Left colon (tissue), 2 donors: ENCODE measurements at regions not wholly inside any gene's neighbourhood (a gene's known extent, or its start where the extent isn't known, plus 50 kb on each side); places are given as distances from the start of the nearest gene placed in this dataset.

Source experiments
- ATAC-seq: fragments of 200-7000 bp; cut with Tn5 transposase; one replicate; pipeline ENCODE4 v1.9.1; 2020; ENCODE audit warnings: mild to moderate bottlenecking, moderate library complexity
- DNase-seq, 2 donors: peaks; one replicate each; pipeline ENCODE4 v3.0.0-alpha.2; 2020
- intact Hi-C, 2 donors: fragments of 100-400 bp; cut with DNase I in 1 of 2; cut with micrococcal nuclease in 1 of 2; formaldehyde crosslinking; loops; one replicate each; pipeline versions ENCODE4 v1.11.2 to v1.14.0; 2022; cut with DNase I, micrococcal nuclease
- donor health status: DM: no; HTN: no; CAD: no.
- donor health status: DM: yes; HTN: yes; CAD: no.

DNA sequence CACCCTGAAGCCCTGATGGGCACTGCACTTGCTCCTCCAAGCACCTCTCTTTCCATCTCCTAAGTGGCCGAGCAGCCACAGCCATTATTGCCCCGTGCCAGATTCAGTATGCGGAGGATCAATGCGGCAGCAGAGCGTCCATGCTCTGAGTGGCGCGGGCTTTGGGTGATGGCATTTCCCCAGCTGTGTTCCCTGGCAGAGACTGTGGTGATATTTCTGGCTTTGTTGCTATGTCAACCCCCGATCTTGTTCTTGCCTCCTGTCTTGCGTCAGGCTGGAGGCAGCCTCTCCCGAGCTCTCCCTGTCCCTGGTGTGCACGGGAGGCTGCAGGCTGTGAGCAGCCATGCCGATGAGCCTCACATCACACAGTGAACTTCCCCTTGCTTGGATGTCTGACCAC is 1018.6 kb downstream of the TBC1D22A start:
- intact Hi-C loops: no loop called here
- ATAC-seq (no peak), DNase-seq (peak in 1 of 2 donors; percentile 8)

DNA sequence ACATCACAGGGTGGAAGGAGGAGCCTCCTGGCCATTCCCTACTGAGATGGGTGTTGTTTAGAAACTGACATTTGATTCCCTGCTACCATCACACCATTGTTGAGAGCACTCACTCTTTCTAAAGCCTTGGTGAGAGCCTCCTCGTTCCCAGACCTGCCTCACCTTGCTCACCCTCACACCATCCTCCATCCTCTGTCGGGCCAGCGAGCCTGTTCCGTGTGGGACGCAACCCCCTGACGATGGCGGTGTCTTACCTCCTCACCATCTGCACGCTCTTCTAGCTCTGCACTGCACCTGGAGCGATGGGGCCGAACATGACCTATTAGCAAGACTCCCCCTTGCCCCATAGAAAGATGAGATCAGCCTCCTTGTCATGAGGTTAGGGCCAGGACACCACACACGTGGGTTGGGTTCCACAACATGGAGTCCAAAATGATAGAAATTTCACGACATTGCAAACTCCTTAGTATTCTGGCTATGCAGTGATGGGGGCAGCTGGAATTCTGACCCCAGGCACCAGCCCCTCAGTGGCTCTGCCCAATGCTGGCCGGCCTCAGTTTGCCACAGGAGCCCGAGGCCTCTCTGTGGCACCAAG is 1017.9 kb downstream of the TBC1D22A start:
- ATAC-seq: no peak
- no peak for DNase-seq
- intact Hi-C loops: no loop called here

DNA sequence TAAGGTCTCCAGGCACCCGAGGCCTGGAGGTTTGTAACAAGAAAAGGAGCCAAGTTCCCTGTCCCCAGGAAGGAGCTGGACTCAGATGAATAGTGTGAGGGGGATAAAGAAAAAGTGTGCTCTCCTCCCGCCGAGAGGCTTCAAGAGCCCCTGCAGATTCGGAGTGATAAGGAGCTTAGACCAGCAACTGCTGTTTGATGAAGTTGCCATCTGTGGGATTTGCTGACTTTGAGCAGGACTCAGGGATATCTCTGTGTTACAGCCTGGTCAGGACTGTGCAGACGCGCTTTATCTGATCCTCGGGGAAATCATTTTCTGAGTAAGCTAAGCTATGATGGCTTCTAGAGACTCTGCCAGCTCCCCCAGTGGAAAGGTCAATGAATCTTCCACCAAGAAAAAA is 1017.0 kb downstream of the TBC1D22A start:
- no peak for DNase-seq
- no peak for ATAC-seq
- intact Hi-C loops: no loop called here

DNA sequence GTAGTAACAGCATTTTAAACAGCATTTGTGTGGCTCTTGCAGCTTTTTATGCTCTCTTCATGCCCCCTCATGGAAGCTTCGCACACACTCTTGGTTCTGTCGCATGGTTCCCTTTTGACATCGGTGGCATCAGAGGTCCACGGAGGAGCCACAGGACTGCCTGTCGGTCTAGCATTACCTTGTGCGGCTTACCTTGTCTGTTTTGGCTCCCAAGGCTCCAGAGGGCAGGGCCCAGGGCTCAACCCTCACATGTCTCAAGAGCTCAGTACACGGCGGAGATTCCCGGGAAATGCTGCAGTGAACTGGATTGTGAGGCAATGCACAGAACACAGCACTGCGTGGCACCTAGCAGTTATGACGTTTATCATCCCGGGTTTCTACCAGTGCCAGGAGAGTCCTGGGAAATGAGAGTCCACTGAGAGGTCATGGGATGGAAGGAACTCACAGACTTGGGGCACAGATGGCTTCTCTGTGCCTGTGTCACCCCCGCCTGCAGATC is 1015.8 kb downstream of the TBC1D22A start:
- intact Hi-C loops: no loop called here
- no peak for ATAC-seq

DNA sequence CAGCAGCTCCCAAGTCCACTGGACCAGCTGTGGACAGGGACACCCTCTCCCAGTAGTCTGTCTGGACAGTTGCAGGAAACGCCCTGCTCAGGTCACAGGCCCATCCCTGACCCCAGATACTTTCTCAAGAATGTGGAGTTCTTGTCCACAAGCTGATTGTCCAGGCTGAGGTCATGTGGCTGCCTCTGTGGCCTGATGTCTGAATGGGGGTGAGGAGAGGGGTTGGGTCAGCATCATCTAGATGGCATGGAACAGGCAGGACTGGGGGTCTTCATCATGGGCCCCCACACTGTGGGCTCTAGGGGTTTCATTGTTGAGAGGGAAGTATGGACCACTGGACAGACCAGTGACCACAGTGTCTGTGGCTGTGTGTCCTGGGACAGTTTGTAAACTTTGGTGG is 1015.0 kb downstream of the TBC1D22A start:
- no peak for ATAC-seq
- DNase-seq: peak in 1 of 2 donors; percentile 6
- intact Hi-C loops: no loop called here

More for the DNA sequence above, 1015.8 kb downstream of the TBC1D22A start:
- peak in 1 of 2 donors; percentile 16 for DNase-seq

DNA sequence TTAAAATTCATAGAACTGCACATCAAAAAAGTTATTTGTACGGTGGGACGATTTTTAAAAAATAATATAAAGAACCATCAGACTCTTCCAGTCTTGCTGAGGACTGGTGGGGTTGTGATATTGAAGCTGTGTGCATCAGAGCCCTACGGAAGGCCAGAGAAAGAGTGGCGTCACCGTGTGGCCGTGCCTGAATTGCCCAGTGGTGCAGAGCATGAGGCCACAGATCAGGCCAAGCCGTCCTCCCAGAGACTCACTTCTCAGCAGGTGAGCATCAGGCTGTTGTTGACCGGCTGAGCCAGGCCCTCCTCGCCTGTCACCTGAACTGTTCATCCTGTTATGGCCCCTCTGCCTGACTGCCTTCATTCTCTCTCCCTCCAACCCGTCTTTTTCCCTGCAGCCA is 1013.9 kb downstream of the TBC1D22A start:
- intact Hi-C loops: no loop called here
- DNase-seq: peak in 1 of 2 donors; percentile 10
- no peak for ATAC-seq

DNA sequence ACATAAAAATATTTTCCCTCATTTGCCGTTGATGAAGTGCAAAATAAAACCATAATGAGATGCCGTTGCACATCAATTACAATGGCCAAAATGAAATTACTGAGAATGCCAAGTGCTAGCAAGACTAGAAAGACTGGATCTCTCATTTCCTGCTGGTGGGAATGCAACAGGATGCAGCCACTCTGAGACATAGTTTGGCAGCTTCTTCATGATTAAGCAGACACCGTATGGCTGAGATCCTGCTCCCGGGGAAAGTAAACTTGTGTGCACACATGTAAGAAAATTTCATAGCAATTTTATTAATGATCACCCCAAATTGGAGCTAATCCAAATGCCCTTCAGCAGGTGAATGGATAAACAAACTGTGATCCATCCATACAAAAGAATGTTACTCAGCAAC is 1013.2 kb downstream of the TBC1D22A start:
- DNase-seq: peak in 1 of 2 donors; percentile 5
- ATAC-seq: no peak
- intact Hi-C loops: no loop called here

DNA sequence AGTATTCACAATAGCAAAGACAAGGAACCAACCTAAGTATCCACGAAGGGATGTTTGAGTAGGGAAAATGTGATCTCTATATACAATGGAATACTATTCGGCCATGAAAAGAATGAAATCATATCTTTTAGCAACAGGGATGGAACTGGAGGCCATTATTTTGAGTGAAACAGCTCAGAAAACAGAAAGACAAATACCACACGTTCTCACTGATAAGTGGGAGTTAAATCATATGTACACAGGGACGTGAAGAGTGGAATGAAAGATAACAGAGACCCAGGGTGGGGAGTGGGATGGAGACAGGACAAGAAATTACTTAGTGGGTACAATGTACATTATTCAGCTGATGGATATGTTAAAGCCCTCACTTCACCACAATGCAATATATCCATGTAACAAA is 1012.7 kb downstream of the TBC1D22A start:
- ATAC-seq: no peak

DNA sequence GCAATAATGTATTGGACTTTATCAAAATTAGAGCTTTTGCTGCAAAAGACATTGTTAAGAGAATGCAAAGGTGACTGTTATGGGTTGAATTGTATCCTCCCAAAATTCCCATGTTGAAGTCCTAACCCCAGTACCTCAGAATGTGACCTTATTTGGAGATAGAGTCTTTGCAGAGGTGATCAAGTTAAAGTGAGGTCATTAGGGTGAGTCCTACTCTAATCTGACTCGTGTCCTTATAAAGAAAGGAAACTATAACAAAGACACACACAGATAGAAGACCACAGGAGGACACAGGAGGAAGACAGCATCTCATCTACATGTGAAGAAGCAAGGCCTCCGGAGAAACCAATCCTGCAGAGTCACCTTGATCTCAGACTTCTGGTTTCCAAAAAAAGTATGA is 1011.2 kb downstream of the TBC1D22A start:
- ATAC-seq: no peak
- DNase-seq: no peak
- intact Hi-C loops: no loop called here

More for the DNA sequence above, 1012.7 kb downstream of the TBC1D22A start:
- no peak for DNase-seq
- intact Hi-C loops: no loop called here

DNA sequence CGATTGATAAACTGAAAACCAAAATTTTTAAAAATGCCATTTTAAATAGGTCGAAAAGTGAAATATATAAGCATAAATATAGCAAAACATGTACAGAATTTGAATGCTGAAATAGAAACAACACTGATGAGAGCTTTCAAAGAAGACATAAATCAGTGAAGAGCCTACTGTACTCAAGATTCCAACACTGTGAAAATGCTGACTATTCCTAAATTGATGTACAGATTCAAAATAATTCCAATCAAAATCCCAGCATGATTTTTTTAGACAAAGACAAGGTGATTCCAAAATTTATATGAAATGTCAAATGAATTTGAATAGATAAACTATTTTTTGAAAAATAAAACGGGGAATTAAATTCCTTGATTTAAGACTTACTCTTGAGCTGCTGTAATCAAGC is 1010.4 kb downstream of the TBC1D22A start:
- ATAC-seq: no peak
- no peak for DNase-seq
- intact Hi-C loops: no loop called here

DNA sequence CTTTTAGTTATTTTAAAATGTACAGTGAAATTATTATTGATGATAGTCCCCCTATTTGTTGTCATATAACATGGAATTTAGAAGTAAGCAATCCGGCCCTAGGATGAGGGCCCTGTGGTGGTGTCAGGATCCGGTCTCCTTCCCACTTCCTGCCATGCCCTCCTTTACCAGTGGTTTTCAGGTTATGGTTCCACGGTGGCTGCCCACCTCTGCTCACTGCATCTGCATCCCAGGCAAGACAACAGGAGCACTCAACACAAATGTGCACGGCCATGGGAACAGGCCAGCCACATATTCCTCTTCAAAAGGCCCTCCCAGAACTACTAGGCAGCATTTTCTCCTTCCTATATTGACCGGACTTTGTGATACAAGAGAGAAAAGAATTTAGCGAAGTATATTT is 1007.2 kb downstream of the TBC1D22A start:
- no peak for DNase-seq
- intact Hi-C loops: no loop called here
- no peak for ATAC-seq

DNA sequence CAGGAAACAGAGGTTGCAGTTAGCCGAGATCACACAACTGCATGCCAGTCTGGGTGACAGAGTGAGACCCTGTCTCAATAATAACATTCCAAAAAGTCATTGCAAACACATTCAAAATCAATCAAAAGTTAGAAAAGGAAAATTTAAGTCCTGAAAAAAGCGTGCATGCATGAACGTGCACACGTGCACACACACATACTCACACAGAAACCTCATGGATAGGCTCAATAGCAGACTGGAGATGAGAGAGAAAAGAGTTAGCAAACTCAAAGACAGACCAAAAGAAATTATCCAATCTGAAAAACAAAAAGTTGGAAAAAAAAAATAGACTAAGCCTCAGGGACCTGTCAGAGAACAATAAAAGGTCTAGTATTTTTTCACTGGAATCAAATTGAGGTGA is 1005.6 kb downstream of the TBC1D22A start:
- ATAC-seq (no peak), DNase-seq (no peak)
- intact Hi-C loops: no loop called here

DNA sequence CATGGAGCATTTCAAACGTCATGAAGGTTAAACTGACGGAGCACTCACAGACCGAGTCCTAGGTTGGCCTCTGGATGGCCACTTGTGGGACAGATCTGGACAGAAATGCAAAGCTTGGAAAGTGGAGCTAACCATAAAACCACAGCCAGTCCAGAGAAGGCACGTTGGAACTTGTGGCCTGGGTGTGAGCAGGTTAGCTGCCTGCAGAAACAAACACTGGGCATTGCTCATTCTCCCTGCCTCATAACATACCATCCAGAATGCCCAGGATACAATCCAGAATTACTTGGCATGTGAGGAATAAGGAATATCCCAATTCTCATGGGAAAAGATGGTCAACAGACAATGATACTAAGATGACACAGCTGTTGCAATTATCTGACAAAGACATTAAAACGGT is 1005.0 kb downstream of the TBC1D22A start:
- no peak for ATAC-seq
- intact Hi-C loops: no loop called here
- no peak for DNase-seq

DNA sequence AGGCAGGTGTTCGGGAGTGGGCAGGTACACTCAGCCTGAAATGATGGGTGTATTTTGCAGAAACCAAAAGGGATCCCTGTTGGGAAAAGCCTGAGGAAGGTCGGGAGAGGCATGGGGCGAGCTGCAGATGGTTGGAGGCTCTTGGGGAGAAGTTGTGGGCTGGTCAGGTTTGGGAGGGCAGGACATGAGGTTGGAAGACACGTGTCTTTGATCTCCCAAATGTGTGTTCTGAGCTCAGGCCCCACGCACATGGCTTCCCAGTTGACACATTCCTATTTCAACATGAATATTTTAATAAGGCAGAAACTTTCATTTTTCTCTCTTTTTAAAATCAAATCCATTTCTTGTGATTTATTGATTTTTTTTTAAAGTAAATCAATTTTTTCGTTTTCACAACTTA is 1003.3 kb downstream of the TBC1D22A start:
- DNase-seq: no peak
- intact Hi-C loops: no loop called here
- ATAC-seq: no peak

DNA sequence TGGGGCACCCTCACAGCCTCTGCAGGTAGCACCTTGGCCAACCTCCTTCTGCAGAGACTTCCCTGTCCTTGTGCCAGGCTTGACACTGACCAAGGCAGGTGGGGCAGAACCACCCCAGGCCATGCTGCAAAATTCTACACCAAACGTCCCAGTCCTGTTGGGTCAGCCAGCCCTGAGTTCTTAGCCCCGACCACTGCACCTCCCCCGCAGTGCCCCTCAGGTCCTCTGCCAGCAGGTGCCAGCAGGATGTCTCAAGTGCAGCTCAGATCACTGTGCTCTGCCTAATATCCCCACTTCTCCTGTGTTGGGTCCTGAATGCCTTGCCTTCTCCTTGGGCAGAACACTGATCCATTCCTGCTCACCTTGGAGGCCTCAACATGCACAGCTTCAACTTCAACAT is 999.7 kb downstream of the TBC1D22A start:
- intact Hi-C loops: no loop called here
- no peak for DNase-seq
- no peak for ATAC-seq

DNA sequence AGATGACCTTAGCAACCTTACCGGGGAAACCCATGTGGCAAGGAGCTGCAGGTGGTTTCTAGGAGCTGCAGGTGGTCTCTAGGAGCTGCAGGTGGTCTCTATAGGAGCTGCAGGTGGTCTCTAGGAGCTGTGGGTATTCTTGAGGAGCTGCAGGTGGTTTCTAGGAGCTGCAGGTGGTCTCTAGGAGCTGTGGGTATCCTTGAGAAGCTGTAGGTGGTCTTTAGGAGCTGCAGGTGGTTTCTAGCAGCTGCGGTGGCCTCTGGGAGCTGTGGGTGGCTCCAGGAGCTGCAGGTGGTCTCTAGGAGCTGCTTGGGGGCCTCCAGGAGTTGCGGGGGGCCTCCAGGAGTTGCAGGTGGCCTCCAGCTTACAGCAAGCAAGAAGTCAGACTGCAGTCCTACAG is 997.5 kb downstream of the TBC1D22A start:
- intact Hi-C loops: no loop called here
- no peak for DNase-seq
- no peak for ATAC-seq

DNA sequence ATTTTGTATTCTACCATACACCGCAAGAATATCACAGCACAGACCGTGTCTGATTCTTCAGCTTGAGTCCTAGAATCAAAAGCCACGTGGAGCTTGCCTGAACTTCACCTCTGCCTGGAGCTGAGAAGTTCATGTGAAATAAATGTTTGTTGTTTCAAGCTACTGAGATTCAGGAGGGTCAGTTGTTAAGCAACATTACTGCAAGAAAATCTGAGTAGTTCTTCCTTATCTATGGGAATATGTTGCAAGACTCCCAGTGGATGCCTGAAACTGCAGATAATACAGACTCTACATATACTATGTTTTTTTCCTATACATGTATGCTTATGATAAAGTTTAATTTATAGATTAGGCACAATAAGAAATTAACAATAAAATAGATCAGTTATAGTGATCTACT is 995.3 kb downstream of the TBC1D22A start:
- ATAC-seq (no peak), DNase-seq (no peak)
- intact Hi-C loops: no loop called here

DNA sequence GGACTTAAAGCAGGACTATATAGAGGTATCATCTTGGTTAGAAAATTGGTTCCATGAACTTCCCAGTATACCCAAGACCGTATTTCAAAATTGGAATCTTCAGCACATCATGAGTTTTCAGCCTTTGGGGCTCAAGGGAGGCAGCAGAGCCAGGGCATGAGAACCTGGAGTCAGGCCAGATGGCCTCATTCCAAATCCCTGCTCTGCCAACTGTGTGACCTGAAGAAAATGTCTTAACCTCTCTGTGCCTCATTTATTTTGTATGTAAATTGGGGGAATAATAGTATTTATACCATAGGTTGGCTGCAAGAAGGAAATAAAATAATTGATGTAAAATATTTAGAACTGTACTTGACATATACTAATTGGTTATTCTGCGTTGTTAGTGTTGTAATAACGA is 987.6 kb downstream of the TBC1D22A start:
- DNase-seq (no peak), ATAC-seq (no peak)
- intact Hi-C loops: no loop called here

DNA sequence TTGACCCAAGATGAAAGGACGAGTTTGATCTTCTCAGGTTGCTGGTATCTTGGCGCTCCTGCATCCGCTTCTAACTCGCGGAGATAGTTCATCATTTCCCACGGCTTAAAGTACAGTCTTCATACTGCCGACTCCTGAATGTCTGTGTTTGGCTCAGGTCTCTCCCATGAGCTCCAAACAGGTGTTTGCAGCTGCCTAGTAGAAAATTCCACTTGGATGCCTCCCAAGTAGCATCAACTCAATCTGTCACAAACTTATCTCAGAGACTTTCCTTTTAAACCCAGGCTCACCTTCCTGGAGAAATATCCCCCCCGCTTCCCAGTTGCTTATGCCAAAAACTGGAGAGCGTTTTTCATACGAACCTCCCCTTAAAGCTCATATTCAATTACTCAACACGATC is 986.5 kb downstream of the TBC1D22A start:
- ATAC-seq: no peak
- DNase-seq: no peak
- intact Hi-C loops: no loop called here

DNA sequence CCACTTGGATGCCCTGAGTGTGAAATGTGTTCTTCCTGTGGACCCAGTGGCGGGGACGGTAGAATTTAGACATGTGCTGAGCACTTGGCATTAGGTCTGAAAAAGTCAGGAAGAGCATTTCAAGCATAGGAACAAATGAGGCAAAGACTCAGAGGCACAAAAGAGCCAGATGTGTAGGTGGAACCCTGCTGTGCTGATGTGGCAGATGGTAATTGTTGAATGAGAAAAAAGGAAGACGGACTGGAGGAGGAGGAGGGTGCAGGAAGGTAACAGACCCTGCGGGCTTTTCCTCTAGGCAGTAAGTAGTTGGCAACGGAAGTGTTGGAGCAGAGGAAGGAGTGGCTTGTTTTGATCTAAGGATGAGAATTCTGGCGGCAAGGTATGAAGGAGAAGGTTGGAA is 985.8 kb downstream of the TBC1D22A start:
- DNase-seq (no peak), ATAC-seq (no peak)
- intact Hi-C loops: no loop called here

DNA sequence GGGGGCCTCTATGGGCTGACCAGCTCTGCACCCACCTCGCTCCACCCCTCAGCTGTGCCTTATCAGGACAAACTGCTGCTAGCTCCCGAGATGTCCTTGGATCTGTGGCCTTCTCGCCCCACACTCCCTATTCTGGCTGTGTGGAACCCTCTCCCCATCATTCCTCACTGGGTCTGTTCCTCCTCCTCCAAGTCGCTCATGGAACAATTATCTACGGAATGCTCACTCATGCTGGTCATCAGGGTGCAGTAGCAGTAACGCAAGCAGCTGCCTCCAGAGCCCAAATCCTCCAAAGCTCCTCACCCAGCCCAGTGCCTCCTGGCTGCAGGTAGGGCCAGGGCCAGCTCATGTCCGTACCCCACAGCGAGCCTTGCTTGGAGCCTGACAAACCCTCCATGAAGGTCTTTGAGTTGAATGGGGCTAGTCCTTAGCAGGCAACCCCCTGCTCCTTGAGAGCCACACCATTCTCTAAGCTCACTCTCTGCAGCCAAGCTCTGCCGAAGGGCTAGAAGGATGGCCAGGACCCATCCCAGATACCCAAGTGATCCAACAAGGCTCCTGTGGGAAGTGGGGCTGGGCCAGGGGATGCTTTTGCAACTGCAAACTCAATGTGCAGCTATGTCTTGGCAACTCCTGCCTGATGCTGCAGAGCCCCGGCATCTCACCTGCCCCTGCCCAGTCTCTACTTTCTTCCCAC is 977.8 kb downstream of the TBC1D22A start:
- ATAC-seq: no peak
- intact Hi-C loops: no loop called here
- DNase-seq: no peak
